Mesothelial cell of epicardium (in vitro differentiated cells): ENCODE measurements at regions not wholly inside any gene's neighbourhood (a gene's known extent, or its start where the extent isn't known, plus 50 kb on each side); places are given as distances from the start of the nearest gene placed in this dataset.

Experiments
- DNase-seq, 2 experiments: peaks; one replicate each; pipeline ENCODE4 v3.0.0; 2021; ENCODE audit warnings: low spot score in 2 of 2; ENCODE audit not compliant: unreplicated experiment in 2 of 2
- H3K27ac Mint-ChIP-seq: 2 replicates; pipeline ENCODE4 v1.8.0; 2021; ENCODE audit warnings: mixed read lengths
- H3K27me3 Mint-ChIP-seq: 2 replicates; pipeline ENCODE4 v1.8.0; 2021; ENCODE audit warnings: low read depth, mixed read lengths
- H3K36me3 Mint-ChIP-seq: 2 replicates; pipeline ENCODE4 v1.8.0; 2021; ENCODE audit warnings: mixed read lengths
- H3K4me1 Mint-ChIP-seq: 2 replicates; pipeline ENCODE4 v1.8.0; 2021; ENCODE audit warnings: mixed read lengths
- H3K4me3 Mint-ChIP-seq: 2 replicates; pipeline ENCODE4 v1.8.0; 2021; ENCODE audit warnings: mild to moderate bottlenecking, moderate library complexity, mixed read lengths
- H3K9me3 Mint-ChIP-seq: 2 replicates; pipeline ENCODE4 v1.8.0; 2021; ENCODE audit warnings: mixed read lengths
- CTCF ChIP-seq: fragments of 200-600 bp; sonication (generic); IDR thresholded peaks from one replicate; pipeline ENCODE4 v1.5.0; 2021; ENCODE audit warnings: antibody characterized with exemption; ENCODE audit not compliant: unreplicated experiment

GRCh38 chr16:51816929-51817328, 665.9 kb upstream of the SALL1 start:
- peaks cover 10% of the 10 kb centered on the region for H3K27me3 Mint-ChIP-seq
- H3K4me1 Mint-ChIP-seq = peaks cover 5% of the 10 kb centered on the region
- H3K27ac Mint-ChIP-seq = no peak overlapping the region
- H3K36me3 Mint-ChIP-seq = no peaks in the 10 kb centered on the region
- peaks cover 8% of the 10 kb centered on the region for H3K9me3 Mint-ChIP-seq
- DNase-seq = no peak
- H3K4me3 Mint-ChIP-seq = no peak overlapping the region
- TF ChIP-seq CTCF = no peak

- peaks cover 6% of the 10 kb centered on the region for H3K27me3 Mint-ChIP-seq
- no peak overlapping the region for H3K27ac Mint-ChIP-seq
- H3K4me3 Mint-ChIP-seq = no peak overlapping the region
Measured at GRCh38 chr16:51815523-51815922, 664.5 kb upstream of the SALL1 start.

GRCh38 chr16:51814617-51815016, 663.5 kb upstream of the SALL1 start:
- H3K27me3 Mint-ChIP-seq = peaks cover 6% of the 10 kb centered on the region
- H3K9me3 Mint-ChIP-seq = peaks cover 8% of the 10 kb centered on the region
- H3K36me3 Mint-ChIP-seq = no peaks in the 10 kb centered on the region
- H3K27ac Mint-ChIP-seq = no peak overlapping the region
- H3K4me1 Mint-ChIP-seq = peaks cover 5% of the 10 kb centered on the region
- no peak for TF ChIP-seq CTCF
- no peak overlapping the region for H3K4me3 Mint-ChIP-seq
- no peak for DNase-seq

More at GRCh38 chr16:51815523-51815922, 664.5 kb upstream of the SALL1 start:
- peaks cover 5% of the 10 kb centered on the region for H3K4me1 Mint-ChIP-seq
- peaks cover 8% of the 10 kb centered on the region for H3K9me3 Mint-ChIP-seq
- no peak for DNase-seq
- no peaks in the 10 kb centered on the region for H3K36me3 Mint-ChIP-seq
- no peak for TF ChIP-seq CTCF

- Mint-ChIP-seq H3K27me3 (peaks cover 6% of the 10 kb centered on the region), H3K4me1 (peaks cover 5% of the 10 kb centered on the region), H3K36me3 (no peaks in the 10 kb centered on the region)
Measured at GRCh38 chr16:51813609-51814008, 662.5 kb upstream of the SALL1 start.

GRCh38 chr16:51812945-51813344, 661.9 kb upstream of the SALL1 start:
- no peak for TF ChIP-seq CTCF
- peaks cover 5% of the 10 kb centered on the region for H3K4me1 Mint-ChIP-seq
- no peaks in the 10 kb centered on the region for H3K36me3 Mint-ChIP-seq
- peaks cover 16% of the 10 kb centered on the region for H3K9me3 Mint-ChIP-seq
- H3K27me3 Mint-ChIP-seq = peaks cover 6% of the 10 kb centered on the region
- DNase-seq = no peak
- no peak overlapping the region for H3K27ac Mint-ChIP-seq
- no peak overlapping the region for H3K4me3 Mint-ChIP-seq

More at GRCh38 chr16:51813609-51814008, 662.5 kb upstream of the SALL1 start:
- Mint-ChIP-seq H3K9me3 (peaks cover 13% of the 10 kb centered on the region), H3K27ac (no peak overlapping the region), H3K4me3 (no peak overlapping the region)
- DNase-seq = no peak
- no peak for TF ChIP-seq CTCF

GRCh38 chr16:51807551-51807950, 656.5 kb upstream of the SALL1 start:
- Mint-ChIP-seq H3K4me1 (no peaks in the 10 kb centered on the region), H3K4me3 (no peak overlapping the region)
- no peak for TF ChIP-seq CTCF

More at GRCh38 chr16:51807551-51807950, 656.5 kb upstream of the SALL1 start:
- no peak overlapping the region for H3K27ac Mint-ChIP-seq
- H3K27me3 Mint-ChIP-seq = peaks cover 26% of the 10 kb centered on the region
- H3K36me3 Mint-ChIP-seq = no peaks in the 10 kb centered on the region
- peaks cover 14% of the 10 kb centered on the region for H3K9me3 Mint-ChIP-seq
- no peak for DNase-seq
